ENCODE measurements at regions not wholly inside any gene's neighbourhood (a gene's known extent, or its start where the extent isn't known, plus 50 kb on each side); places are given as distances from the start of the nearest gene placed in this dataset.

DNA sequence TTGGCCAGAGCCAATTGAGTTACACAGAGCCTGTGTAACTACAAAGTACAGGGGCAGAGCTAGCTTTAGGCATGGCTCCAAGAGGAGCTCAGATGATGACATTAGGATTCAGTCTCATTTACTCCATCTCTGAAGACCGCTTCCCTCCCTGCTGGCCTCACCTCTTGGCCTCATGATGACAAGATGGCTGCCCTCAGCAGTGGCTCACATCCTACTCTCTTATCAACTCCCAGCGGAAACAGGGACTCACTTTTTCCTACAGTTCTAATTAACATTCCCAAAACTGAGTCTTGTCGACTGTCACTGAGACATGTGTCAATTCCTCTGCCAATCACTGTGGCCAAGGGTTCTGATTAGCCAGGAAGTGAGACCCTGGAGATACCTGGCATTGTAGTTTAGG is 59.4 kb upstream of the ECE1 start:
- no peaks in the 10 kb centered on the region for H3K27me3 ChIP-seq (ENCODE audit: control insufficient read depth in 2 of 2, insufficient read depth in 2 of 2, low read length in 2 of 2)
- H4K20me1 ChIP-seq (replicated peaks; ENCODE audit: control insufficient read depth, insufficient read depth, low read length): no peaks in the 10 kb centered on the region
- H3K9me1 ChIP-seq (ENCODE audit: control insufficient read depth, insufficient read depth, low read length): no peaks in the 10 kb centered on the region
- 21% methylated on average over 3 of the region's 3 CpGs for WGBS (ENCODE audit: insufficient coverage, low coverage, missing lambda C conversion rate)
- H3K4me2 ChIP-seq (ENCODE audit: insufficient read depth, low read length): no peak overlapping the region
- no peak for DNase-seq (ENCODE audit: extremely low read depth in 1 of 4, low spot score in 3 of 4)
- no TSS peak for BruUV-seq (replicated peaks)
- H2AFZ ChIP-seq (ENCODE audit: low read depth, low read length): peak overlapping the region; percentile 36; the same call in 1 of the 2 replicates
- in situ Hi-C loops (cut with MboI): no loop called here
- H3K36me3 ChIP-seq (ENCODE audit: control insufficient read depth, insufficient read depth, low read length): no peaks in the 10 kb centered on the region
- no peak overlapping the region for H3K4me3 ChIP-seq
- H3K4me1 ChIP-seq (replicated peaks in 1 of 2; ENCODE audit: control insufficient read depth in 2 of 2, insufficient read depth in 2 of 2, low read length in 2 of 2): peaks cover 31 to 40% of the 10 kb centered on the region in 2 experiments
- ChIA-PET CTCF (ENCODE audit: low intra/inter-chr PET ratio) (no interaction called here), POLR2A (interaction anchor here (0.6 to 1.2 kb wide), 2 partner anchors 17 to 70 kb away, joined by 3 to 4 read pairs; no protein-coding TSS in a partner anchor)
- H3K27ac ChIP-seq (ENCODE audit: extremely low read depth, low read depth, low read length): no peak overlapping the region
- intact Hi-C loops (cut with micrococcal nuclease): loop anchor here (5.0 kb wide), 1 partner anchor 87 kb away; no protein-coding TSS in a partner anchor
- no peak for ATAC-seq
- no peak overlapping the region; a peak in 1 of 4 replicates for H3K9ac ChIP-seq (ENCODE audit: insufficient read depth in 1 of 2, low read depth in 2 of 2, low read length in 2 of 2)
- H3K79me2 ChIP-seq (ENCODE audit: control insufficient read depth, insufficient read depth, low read length): peaks cover 14% of the 10 kb centered on the region
- FAIRE-seq: no peak
- no peaks in the 10 kb centered on the region for H3K9me3 ChIP-seq (replicated peaks; ENCODE audit: control insufficient read depth, insufficient read depth, low read depth, low read length)
- TF ChIP-seq, protein P1, sequence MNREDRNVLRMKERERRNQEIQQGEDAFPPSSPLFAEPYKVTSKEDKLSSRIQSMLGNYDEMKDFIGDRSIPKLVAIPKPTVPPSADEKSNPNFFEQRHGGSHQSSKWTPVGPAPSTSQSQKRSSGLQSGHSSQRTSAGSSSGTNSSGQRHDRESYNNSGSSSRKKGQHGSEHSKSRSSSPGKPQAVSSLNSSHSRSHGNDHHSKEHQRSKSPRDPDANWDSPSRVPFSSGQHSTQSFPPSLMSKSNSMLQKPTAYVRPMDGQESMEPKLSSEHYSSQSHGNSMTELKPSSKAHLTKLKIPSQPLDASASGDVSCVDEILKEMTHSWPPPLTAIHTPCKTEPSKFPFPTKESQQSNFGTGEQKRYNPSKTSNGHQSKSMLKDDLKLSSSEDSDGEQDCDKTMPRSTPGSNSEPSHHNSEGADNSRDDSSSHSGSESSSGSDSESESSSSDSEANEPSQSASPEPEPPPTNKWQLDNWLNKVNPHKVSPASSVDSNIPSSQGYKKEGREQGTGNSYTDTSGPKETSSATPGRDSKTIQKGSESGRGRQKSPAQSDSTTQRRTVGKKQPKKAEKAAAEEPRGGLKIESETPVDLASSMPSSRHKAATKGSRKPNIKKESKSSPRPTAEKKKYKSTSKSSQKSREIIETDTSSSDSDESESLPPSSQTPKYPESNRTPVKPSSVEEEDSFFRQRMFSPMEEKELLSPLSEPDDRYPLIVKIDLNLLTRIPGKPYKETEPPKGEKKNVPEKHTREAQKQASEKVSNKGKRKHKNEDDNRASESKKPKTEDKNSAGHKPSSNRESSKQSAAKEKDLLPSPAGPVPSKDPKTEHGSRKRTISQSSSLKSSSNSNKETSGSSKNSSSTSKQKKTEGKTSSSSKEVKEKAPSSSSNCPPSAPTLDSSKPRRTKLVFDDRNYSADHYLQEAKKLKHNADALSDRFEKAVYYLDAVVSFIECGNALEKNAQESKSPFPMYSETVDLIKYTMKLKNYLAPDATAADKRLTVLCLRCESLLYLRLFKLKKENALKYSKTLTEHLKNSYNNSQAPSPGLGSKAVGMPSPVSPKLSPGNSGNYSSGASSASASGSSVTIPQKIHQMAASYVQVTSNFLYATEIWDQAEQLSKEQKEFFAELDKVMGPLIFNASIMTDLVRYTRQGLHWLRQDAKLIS (CRISPR knock-in tag; IDR thresholded peaks at IDR 0.05): no peak
- no peak for TF ChIP-seq HDGF (IDR thresholded peaks at IDR 0.05)
- 0 out of 2 replicates have a peak, but pooled peaks have one; percentile 49 for TF ChIP-seq HLTF (IDR thresholded peaks at IDR 0.05)
- TF ChIP-seq SAP30 (IDR thresholded peaks at IDR 0.05; ENCODE audit: borderline replicate concordance, insufficient read depth, low read depth, low read length, poor library complexity, severe bottlenecking): no peak
- TF ChIP-seq, protein P2, sequence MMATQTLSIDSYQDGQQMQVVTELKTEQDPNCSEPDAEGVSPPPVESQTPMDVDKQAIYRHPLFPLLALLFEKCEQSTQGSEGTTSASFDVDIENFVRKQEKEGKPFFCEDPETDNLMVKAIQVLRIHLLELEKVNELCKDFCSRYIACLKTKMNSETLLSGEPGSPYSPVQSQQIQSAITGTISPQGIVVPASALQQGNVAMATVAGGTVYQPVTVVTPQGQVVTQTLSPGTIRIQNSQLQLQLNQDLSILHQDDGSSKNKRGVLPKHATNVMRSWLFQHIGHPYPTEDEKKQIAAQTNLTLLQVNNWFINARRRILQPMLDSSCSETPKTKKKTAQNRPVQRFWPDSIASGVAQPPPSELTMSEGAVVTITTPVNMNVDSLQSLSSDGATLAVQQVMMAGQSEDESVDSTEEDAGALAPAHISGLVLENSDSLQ (IDR thresholded peaks at IDR 0.05): peak; percentile 24; the same call in 1 of the 2 replicates
- TF ChIP-seq EP300 (IDR thresholded peaks at IDR 0.05; ENCODE audit: low read length): no peak
- no peak for TF ChIP-seq MCM7 (IDR thresholded peaks at IDR 0.05)
- peak; percentile 15; the same call in 1 of the 2 replicates for TF ChIP-seq GATA2 (CRISPR knock-in tag; IDR thresholded peaks at IDR 0.05)
- TF ChIP-seq, protein P3, sequence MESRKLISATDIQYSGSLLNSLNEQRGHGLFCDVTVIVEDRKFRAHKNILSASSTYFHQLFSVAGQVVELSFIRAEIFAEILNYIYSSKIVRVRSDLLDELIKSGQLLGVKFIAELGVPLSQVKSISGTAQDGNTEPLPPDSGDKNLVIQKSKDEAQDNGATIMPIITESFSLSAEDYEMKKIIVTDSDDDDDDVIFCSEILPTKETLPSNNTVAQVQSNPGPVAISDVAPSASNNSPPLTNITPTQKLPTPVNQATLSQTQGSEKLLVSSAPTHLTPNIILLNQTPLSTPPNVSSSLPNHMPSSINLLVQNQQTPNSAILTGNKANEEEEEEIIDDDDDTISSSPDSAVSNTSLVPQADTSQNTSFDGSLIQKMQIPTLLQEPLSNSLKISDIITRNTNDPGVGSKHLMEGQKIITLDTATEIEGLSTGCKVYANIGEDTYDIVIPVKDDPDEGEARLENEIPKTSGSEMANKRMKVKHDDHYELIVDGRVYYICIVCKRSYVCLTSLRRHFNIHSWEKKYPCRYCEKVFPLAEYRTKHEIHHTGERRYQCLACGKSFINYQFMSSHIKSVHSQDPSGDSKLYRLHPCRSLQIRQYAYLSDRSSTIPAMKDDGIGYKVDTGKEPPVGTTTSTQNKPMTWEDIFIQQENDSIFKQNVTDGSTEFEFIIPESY (CRISPR knock-in tag; IDR thresholded peaks at IDR 0.05): peak; percentile 22; the same call in 1 of the 2 replicates
- TF ChIP-seq YY1 (IDR thresholded peaks at IDR 0.05; ENCODE audit: borderline replicate concordance in 1 of 3, control insufficient read depth in 1 of 3, extremely low read depth in 1 of 3, insufficient read depth in 3 of 3, insufficient read length in 1 of 3, insufficient replicate concordance in 2 of 3, low read depth in 1 of 3, low read length in 2 of 3): peak; percentile 15 to 81 (median 33)
- TF ChIP-seq, protein P4, sequence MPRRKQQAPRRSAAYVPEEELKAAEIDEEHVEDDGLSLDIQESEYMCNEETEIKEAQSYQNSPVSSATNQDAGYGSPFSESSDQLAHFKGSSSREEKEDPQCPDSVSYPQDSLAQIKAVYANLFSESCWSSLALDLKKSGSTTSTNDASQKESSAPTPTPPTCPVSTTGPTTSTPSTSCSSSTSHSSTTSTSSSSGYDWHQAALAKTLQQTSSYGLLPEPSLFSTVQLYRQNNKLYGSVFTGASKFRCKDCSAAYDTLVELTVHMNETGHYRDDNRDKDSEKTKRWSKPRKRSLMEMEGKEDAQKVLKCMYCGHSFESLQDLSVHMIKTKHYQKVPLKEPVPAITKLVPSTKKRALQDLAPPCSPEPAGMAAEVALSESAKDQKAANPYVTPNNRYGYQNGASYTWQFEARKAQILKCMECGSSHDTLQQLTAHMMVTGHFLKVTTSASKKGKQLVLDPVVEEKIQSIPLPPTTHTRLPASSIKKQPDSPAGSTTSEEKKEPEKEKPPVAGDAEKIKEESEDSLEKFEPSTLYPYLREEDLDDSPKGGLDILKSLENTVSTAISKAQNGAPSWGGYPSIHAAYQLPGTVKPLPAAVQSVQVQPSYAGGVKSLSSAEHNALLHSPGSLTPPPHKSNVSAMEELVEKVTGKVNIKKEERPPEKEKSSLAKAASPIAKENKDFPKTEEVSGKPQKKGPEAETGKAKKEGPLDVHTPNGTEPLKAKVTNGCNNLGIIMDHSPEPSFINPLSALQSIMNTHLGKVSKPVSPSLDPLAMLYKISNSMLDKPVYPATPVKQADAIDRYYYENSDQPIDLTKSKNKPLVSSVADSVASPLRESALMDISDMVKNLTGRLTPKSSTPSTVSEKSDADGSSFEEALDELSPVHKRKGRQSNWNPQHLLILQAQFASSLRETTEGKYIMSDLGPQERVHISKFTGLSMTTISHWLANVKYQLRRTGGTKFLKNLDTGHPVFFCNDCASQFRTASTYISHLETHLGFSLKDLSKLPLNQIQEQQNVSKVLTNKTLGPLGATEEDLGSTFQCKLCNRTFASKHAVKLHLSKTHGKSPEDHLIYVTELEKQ (CRISPR knock-in tag; IDR thresholded peaks at IDR 0.05): no peak

Measured in K562 (cell line).